Ovary (tissue), 7 donors: ENCODE measurements at regions not wholly inside any gene's neighbourhood (a gene's known extent, or its start where the extent isn't known, plus 50 kb on each side); places are given as distances from the start of the nearest gene placed in this dataset.
"Not testable (repeated sequence)": the region's sequence is repeated elsewhere in the genome, so short reads cannot be mapped to it uniquely, and the experiment has no call there.

Source experiments
- DNase-seq, 5 donors: peaks; one replicate each; pipeline ENCODE4 v3.0.0-alpha.2; 2019 to 2020
- H3K27ac ChIP-seq, 2 donors: fragments of 200-600 bp; one replicate each; pipeline versions ENCODE4 v1.5.1 to v1.8.0; 2019 to 2022
- H3K27me3 ChIP-seq: fragments of 200-600 bp; one replicate; pipeline ENCODE4 v1.8.0; 2022
- H3K36me3 ChIP-seq: fragments of 200-600 bp; sonication (generic); one replicate; pipeline ENCODE4 v1.5.1; 2019
- H3K4me1 ChIP-seq: one replicate; pipeline ENCODE4 v1.8.1; 2013; ENCODE audit warnings: mild to moderate bottlenecking, moderate library complexity; ENCODE audit not compliant: insufficient read depth
- H3K4me3 ChIP-seq: fragments of 200-600 bp; sonication (generic); one replicate; pipeline ENCODE4 v1.5.1; 2017
- H3K9me3 ChIP-seq, 2 donors: fragments of 200-600 bp in 1 of 2; sonication (generic) in 1 of 2; one replicate each; pipeline versions ENCODE4 v1.5.1 to v1.8.1; 2013 to 2019; ENCODE audit warnings: mild to moderate bottlenecking in 1 of 2, moderate library complexity in 1 of 2
- EP300 ChIP-seq: sonication (generic); formaldehyde crosslinking; IDR thresholded peaks from one replicate; pipeline ENCODE4 v1.6.1; 2017; ENCODE audit warnings: antibody characterized with exemption
- POLR2A ChIP-seq: fragments of 450-650 bp; IDR thresholded peaks from one replicate; pipeline ENCODE4 v1.6.1; 2017; ENCODE audit warnings: antibody characterized with exemption, mild to moderate bottlenecking, moderate library complexity
- WGBS, 3 donors: extraction: QIAGEN DNeasy Blood & Tissue Kit in 1 of 3; methylation state at CpG; one replicate each; pipeline versions ENCODE4 v1.1.5 to v1.1.7; 2013 to 2017; 5-methylcytosine and 5-hydroxymethylcytosine counted together
- intact Hi-C, 4 donors: fragments of 100-400 bp; cut with DNase I; formaldehyde crosslinking; loops; one replicate each; pipeline versions ENCODE4 v1.11.0 to v1.15.1; 2022 to 2023
- TF ChIP-seq, protein P1 (sequence below), 3 donors: fragments of 450-650 bp in 2 of 3; fragments of 200-600 bp in 1 of 3; IDR thresholded peaks; one replicate each; pipeline versions ENCODE4 v1.5.1 to v1.8.0; 2016 to 2022; ENCODE audit warnings: antibody characterized with exemption in 3 of 3, mild to moderate bottlenecking in 1 of 3
- donor health status: DM: no; HTN: no; CAD: no; lungs with moderate emphysema.
- donor health status: DM: no; HTN: no; CAD: no.
- donor health status: Bipolar disorder and iron deficiency.
- donor health status: DM: no; HTN: no; CAD: no.
- donor health status: DM: yes; HTN: yes; CAD: no.

DNA sequence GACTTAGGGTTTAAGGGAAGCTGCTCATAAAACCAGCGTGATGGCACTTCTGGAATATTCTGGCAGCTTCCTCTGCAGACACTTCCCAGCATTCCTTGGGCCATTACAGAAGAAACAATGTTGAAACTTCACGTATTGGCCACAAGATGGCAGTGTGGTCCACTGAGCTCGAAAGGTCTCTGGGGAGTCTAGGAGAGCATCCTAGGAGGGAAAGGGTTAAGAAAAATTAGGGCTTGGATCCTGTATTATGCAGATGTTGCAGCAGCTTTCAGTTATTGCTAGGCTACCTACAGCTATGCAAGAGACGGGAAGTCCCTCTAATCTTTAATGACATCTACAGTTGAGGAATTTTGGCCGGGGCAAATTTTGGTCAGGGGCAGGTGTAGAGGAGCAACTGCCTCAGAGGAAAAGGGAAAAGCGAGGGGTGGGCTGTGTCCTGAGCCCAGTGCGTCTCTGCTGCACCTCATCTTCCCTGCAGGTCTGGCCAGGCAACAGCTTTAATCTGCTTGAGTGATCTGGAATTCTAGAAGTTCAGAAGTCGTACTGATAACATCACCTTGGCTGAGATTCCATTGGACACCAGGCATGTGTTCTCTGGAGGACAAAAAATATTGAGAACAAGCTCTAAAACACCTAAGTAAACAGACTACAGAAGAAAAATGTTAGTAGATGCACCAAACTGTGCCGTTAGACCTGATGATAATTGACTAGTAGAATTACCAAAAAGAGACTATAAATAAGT is 220.8 kb upstream of the PRSS58 start:
- Histone ChIP-seq H3K4me1 (no peaks in the 10 kb centered on the region), H3K27ac (no peak overlapping the region), H3K27me3 (no peaks in the 10 kb centered on the region), H3K9me3 (no peaks in the 10 kb centered on the region), H3K4me3 (no peak overlapping the region), H3K36me3 (no peaks in the 10 kb centered on the region)
- TF ChIP-seq, protein P1, sequence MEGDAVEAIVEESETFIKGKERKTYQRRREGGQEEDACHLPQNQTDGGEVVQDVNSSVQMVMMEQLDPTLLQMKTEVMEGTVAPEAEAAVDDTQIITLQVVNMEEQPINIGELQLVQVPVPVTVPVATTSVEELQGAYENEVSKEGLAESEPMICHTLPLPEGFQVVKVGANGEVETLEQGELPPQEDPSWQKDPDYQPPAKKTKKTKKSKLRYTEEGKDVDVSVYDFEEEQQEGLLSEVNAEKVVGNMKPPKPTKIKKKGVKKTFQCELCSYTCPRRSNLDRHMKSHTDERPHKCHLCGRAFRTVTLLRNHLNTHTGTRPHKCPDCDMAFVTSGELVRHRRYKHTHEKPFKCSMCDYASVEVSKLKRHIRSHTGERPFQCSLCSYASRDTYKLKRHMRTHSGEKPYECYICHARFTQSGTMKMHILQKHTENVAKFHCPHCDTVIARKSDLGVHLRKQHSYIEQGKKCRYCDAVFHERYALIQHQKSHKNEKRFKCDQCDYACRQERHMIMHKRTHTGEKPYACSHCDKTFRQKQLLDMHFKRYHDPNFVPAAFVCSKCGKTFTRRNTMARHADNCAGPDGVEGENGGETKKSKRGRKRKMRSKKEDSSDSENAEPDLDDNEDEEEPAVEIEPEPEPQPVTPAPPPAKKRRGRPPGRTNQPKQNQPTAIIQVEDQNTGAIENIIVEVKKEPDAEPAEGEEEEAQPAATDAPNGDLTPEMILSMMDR (IDR thresholded peaks at IDR 0.05), result no peak
- TF ChIP-seq POLR2A (no peak), EP300 (no peak)
- no peak for DNase-seq
- intact Hi-C loops, result loop anchor here in 1 of 4 donors (5.0 kb wide), 1 partner anchor 1551 kb away; no protein-coding TSS in a partner anchor
- 24 to 36% (median 28%) methylated on average over 9 of the region's 9 CpGs for WGBS, 3 donors

- not testable (repeated sequence) for H3K36me3 ChIP-seq, H3K9me3 ChIP-seq, DNase-seq, H3K27me3 ChIP-seq, H3K27ac ChIP-seq, H3K4me1 ChIP-seq, H3K4me3 ChIP-seq
- WGBS, 3 donors, result 69 to 83% (median 73%) methylated on average over 5 of the region's 5 CpGs
- intact Hi-C loops, result loop anchor here in 1 of 4 donors (5.0 kb wide), 1 partner anchor 1550 kb away; no protein-coding TSS in a partner anchor
These were observed 219.9 kb upstream of the PRSS58 start for GRCh38 chr7:142477801-142478200.

DNA sequence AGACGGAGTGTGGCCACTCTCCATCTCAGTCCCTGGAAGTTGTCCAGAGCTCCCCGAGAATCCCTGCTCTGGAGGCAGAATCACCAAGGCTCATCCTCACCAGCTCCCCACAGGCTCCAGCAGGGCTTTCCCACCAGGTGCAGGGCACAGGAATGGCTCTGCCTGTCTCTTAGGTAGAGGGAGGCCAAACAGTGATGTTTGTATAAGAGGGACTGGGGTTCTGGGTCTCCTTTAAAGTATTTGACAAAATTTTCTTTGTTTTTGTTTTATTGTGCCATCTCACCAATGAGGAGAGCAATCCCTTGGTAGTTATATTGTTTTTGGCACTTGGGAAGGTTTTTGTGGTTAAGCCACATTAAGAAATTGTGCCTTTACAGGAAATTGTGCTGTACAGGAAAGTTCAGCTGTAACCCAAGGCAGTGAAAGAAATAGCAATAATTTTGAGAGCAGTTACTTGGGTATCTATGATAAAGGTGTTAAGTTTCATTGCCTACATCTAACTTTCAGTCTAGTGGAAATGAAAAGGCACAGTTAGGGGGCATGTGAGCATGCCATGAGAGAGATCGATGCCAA is 219.3 kb upstream of the PRSS58 start:
- H3K9me3 ChIP-seq, result no peaks in the 10 kb centered on the region
- WGBS, 3 donors, result 57 to 70% (median 60%) methylated on average over 3 of the region's 3 CpGs
- intact Hi-C loops, result loop anchor here in 1 of 4 donors (5.0 kb wide), 1 partner anchor 1550 kb away; no protein-coding TSS in a partner anchor
- H3K36me3 ChIP-seq, result no peaks in the 10 kb centered on the region
- no peaks in the 10 kb centered on the region for H3K4me1 ChIP-seq
- no peak overlapping the region for H3K27ac ChIP-seq
- TF ChIP-seq, protein P1 (IDR thresholded peaks at IDR 0.05), result no peak
- TF ChIP-seq POLR2A, result no peak
- TF ChIP-seq EP300, result no peak
- no peak for DNase-seq
- H3K4me3 ChIP-seq, result no peak overlapping the region
- H3K27me3 ChIP-seq, result no peaks in the 10 kb centered on the region

DNA sequence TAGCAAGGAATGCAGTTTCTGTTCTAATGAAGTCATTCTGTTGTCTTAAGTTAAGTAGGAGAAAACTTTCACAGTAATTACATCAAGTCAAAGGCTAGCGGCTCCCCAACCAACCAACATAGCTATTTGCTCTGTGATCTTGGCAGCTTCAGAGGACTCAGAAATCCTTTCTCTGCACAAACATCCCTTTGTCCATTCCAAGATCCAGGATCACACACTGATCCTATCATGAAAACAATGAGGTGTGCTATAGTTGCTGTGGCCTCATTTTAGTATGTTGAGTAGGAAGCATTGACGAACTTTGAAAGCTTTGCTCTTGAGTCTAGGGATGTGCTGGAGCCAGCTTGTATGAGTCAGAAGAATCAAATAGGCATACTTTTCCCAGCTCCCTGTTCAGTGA is 218.2 kb upstream of the PRSS58 start:
- no peak overlapping the region for H3K27ac ChIP-seq
- intact Hi-C loops, result loop anchor here in 1 of 4 donors (5.0 kb wide), 1 partner anchor 1549 kb away; no protein-coding TSS in a partner anchor
- no peak for TF ChIP-seq POLR2A
- no peak for TF ChIP-seq EP300
- TF ChIP-seq, protein P1 (IDR thresholded peaks at IDR 0.05), result no peak

DNA sequence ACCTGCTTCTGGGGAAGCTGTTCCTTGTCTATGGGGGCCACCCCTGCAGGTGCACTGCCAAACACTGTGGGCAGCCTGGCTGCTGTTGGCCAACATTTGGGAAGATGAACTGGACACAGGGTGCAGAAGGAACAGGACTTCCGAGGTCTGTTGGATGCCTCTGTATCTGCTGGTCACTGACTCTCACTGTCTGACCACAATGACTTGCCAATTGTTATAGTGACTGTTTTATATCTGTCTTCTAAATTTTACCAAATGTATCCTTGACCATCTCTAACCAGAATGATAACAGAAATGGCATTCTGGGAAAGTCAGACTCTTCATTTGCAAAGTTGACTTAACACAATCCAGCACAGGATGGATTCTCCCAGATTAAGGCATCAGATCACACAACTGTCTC is 214.0 kb upstream of the PRSS58 start:
- H3K4me1 ChIP-seq, result no peaks in the 10 kb centered on the region
- WGBS, 3 donors, result 26 to 47% (median 39%) methylated on average over 1 of the region's 1 CpG
- H3K36me3 ChIP-seq, result no peaks in the 10 kb centered on the region
- no peak overlapping the region for H3K27ac ChIP-seq
- H3K9me3 ChIP-seq, result no peaks in the 10 kb centered on the region
- intact Hi-C loops, result no loop called here
- TF ChIP-seq POLR2A (no peak), EP300 (no peak)
- TF ChIP-seq, protein P1 (IDR thresholded peaks at IDR 0.05), result no peak
- no peak overlapping the region for H3K4me3 ChIP-seq
- H3K27me3 ChIP-seq, result no peaks in the 10 kb centered on the region
- DNase-seq, result no peak

More for the DNA sequence above, 218.2 kb upstream of the PRSS58 start:
- no peak overlapping the region for H3K4me3 ChIP-seq
- H3K36me3 ChIP-seq, result no peaks in the 10 kb centered on the region
- no peaks in the 10 kb centered on the region for H3K27me3 ChIP-seq
- 83 to 88% (median 85%) methylated on average over 2 of the region's 2 CpGs for WGBS, 3 donors
- no peaks in the 10 kb centered on the region for H3K4me1 ChIP-seq
- H3K9me3 ChIP-seq, result no peaks in the 10 kb centered on the region
- no peak for DNase-seq
